H1 (cell line): ENCODE measurements at regions not wholly inside any gene's neighbourhood (a gene's known extent, or its start where the extent isn't known, plus 50 kb on each side); places are given as distances from the start of the nearest gene placed in this dataset.

ENCODE experiments used
- CBX8 ChIP-seq: fragments of 300-800, 300-1000 bp; sonication (generic); IDR thresholded peaks from 2 replicates; pipeline ENCODE4 v1.7.1; 2016; ENCODE audit warnings: low read depth, low read length, borderline replicate concordance
- CHD1 ChIP-seq: IDR thresholded peaks from 2 replicates; pipeline ENCODE4 v1.6.1; 2012; ENCODE audit warnings: low read depth, low read length, improper control_type of control experiment
- CREB1 ChIP-seq: IDR thresholded peaks from 2 replicates; pipeline ENCODE4 v1.6.1; 2012; ENCODE audit warnings: inconsistent platforms
- EP300 ChIP-seq, 2 experiments: IDR thresholded peaks; 1 replicate in 1 of 2; 2 replicates in 1 of 2; pipeline ENCODE4 v1.6.1; 2011 to 2012; ENCODE audit warnings: low read depth in 2 of 2, low read length in 2 of 2, mild to moderate bottlenecking in 2 of 2, borderline replicate concordance in 1 of 2, inconsistent platforms in 1 of 2, moderate library complexity in 1 of 2
- EZH2 ChIP-seq: fragments of 200-600 bp; sonication (generic); IDR thresholded peaks from 2 replicates; pipeline ENCODE4 v1.7.1; 2012; ENCODE audit warnings: low read depth, mild to moderate bottlenecking, moderate library complexity, low read length, inconsistent platforms; ENCODE audit not compliant: severe bottlenecking
- GTF2F1 ChIP-seq: IDR thresholded peaks from 2 replicates; pipeline ENCODE4 v1.6.1; 2012; ENCODE audit warnings: low read depth, low read length, improper control_type of control experiment, borderline replicate concordance
- POLR2A ChIP-seq, 2 experiments: IDR thresholded peaks; 1 replicate in 1 of 2; 2 replicates in 1 of 2; pipeline ENCODE4 v1.6.1; 2011; ENCODE audit warnings: low read depth in 2 of 2, low read length in 2 of 2, mild to moderate bottlenecking in 2 of 2; ENCODE audit errors: control extremely low read depth in 1 of 2
- RNF2 ChIP-seq: fragments of 200-900, 300-1000 bp; sonication (generic); IDR thresholded peaks from 2 replicates; pipeline ENCODE4 v1.7.1; 2016; ENCODE audit warnings: borderline replicate concordance, low read depth, mild to moderate bottlenecking, antibody characterized with exemption, low read length; ENCODE audit not compliant: poor library complexity, severe bottlenecking; ENCODE audit errors: missing control alignments
- RXRA ChIP-seq: IDR thresholded peaks from 2 replicates; pipeline ENCODE4 v1.6.1; 2011; ENCODE audit warnings: low read depth, mild to moderate bottlenecking, low read length, moderate library complexity; ENCODE audit not compliant: insufficient read depth
- SP2 ChIP-seq: IDR thresholded peaks from 2 replicates; pipeline ENCODE4 v1.6.1; 2012; ENCODE audit warnings: mild to moderate bottlenecking, low read length, inconsistent platforms
- TF ChIP-seq, protein P1 (sequence below), 3 experiments: IDR thresholded peaks; 1 replicate in 2 of 3; 2 replicates in 1 of 3; pipeline versions ENCODE4 v1.5.1 to v1.6.1; 2011; ENCODE audit warnings: low read length in 3 of 3, mild to moderate bottlenecking in 3 of 3, inconsistent platforms in 2 of 3, low read depth in 1 of 3, moderate library complexity in 1 of 3; ENCODE audit not compliant: insufficient read depth in 1 of 3; ENCODE audit errors: control extremely low read depth in 1 of 3
- TF ChIP-seq, protein P2 (sequence below): IDR thresholded peaks from 2 replicates; pipeline ENCODE4 v1.6.1; 2012; ENCODE audit warnings: inconsistent platforms
- TF ChIP-seq, protein P3 (sequence below): IDR thresholded peaks from 2 replicates; pipeline ENCODE4 v1.6.1; 2012; ENCODE audit warnings: inconsistent platforms
- TF ChIP-seq, protein P4 (sequence below): IDR thresholded peaks from 2 replicates; pipeline ENCODE4 v1.6.1; 2011; ENCODE audit warnings: low read length, improper control_type of control experiment

GRCh38 chr2:225170162-225170561 lies 127.9 kb upstream of the DOCK10 start:
- TF ChIP-seq CBX8 (no peak), RNF2 (no peak), EZH2 (no peak), CHD1 (no peak), RXRA (no peak), EP300 (IDR thresholded peaks at IDR 0.05; ENCODE audit: borderline replicate concordance in 1 of 2, low read depth in 2 of 2, low read length in 2 of 2) (no peak), POLR2A (IDR thresholded peaks at IDR 0.05; ENCODE audit: control extremely low read depth in 1 of 2, low read depth in 2 of 2, low read length in 2 of 2) (no peak), SP2 (no peak), CREB1 (no peak), GTF2F1 (no peak)
- TF ChIP-seq, protein P1, sequence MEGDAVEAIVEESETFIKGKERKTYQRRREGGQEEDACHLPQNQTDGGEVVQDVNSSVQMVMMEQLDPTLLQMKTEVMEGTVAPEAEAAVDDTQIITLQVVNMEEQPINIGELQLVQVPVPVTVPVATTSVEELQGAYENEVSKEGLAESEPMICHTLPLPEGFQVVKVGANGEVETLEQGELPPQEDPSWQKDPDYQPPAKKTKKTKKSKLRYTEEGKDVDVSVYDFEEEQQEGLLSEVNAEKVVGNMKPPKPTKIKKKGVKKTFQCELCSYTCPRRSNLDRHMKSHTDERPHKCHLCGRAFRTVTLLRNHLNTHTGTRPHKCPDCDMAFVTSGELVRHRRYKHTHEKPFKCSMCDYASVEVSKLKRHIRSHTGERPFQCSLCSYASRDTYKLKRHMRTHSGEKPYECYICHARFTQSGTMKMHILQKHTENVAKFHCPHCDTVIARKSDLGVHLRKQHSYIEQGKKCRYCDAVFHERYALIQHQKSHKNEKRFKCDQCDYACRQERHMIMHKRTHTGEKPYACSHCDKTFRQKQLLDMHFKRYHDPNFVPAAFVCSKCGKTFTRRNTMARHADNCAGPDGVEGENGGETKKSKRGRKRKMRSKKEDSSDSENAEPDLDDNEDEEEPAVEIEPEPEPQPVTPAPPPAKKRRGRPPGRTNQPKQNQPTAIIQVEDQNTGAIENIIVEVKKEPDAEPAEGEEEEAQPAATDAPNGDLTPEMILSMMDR (IDR thresholded peaks at IDR 0.05; ENCODE audit: control extremely low read depth in 1 of 3, insufficient read depth in 1 of 3, low read depth in 1 of 3, low read length in 3 of 3), result no peak
- TF ChIP-seq, protein P2, sequence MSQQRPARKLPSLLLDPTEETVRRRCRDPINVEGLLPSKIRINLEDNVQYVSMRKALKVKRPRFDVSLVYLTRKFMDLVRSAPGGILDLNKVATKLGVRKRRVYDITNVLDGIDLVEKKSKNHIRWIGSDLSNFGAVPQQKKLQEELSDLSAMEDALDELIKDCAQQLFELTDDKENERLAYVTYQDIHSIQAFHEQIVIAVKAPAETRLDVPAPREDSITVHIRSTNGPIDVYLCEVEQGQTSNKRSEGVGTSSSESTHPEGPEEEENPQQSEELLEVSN, result no peak
- TF ChIP-seq, protein P3, sequence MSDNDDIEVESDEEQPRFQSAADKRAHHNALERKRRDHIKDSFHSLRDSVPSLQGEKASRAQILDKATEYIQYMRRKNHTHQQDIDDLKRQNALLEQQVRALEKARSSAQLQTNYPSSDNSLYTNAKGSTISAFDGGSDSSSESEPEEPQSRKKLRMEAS, result no peak
- TF ChIP-seq, protein P4, sequence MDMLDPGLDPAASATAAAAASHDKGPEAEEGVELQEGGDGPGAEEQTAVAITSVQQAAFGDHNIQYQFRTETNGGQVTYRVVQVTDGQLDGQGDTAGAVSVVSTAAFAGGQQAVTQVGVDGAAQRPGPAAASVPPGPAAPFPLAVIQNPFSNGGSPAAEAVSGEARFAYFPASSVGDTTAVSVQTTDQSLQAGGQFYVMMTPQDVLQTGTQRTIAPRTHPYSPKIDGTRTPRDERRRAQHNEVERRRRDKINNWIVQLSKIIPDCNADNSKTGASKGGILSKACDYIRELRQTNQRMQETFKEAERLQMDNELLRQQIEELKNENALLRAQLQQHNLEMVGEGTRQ, result no peak
